ENCODE measurements at regions not wholly inside any gene's neighbourhood (a gene's known extent, or its start where the extent isn't known, plus 50 kb on each side); places are given as distances from the start of the nearest gene placed in this dataset.
"Not testable (repeated sequence)": the region's sequence is repeated elsewhere in the genome, so short reads cannot be mapped to it uniquely, and the experiment has no call there.

DNA sequence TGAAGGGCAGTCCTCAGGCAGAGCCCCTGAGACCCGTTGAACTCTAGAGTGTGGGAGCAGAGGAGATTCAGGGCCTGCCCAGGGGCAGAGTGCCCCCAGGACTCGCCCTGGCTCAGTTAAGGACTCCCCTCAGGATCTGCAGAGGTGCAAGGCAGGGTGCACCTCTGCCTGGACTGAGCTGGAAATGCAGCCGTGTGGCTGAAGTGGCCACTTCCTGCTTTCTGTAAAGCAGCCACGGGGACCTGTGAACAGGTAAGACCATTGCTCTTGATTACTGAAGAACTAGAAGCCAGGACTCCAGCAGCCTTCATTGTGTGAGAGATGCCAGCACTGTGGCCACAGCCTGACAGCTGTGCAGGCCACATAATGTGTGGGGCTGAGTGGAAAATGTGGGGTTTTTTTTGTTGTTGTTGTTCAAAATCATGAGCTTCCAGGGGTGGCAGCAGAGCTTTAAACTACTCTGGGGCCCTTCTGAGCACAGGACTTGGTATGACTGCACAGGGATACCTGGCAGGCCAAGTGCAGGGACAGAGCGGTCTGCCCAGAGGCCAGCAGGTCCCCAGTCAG is 339.8 kb downstream of the CACNA1B start:
- H3K4me3 Mint-ChIP-seq (ENCODE audit: unreplicated experiment); BruUV-seq (replicated peaks); H3K4me3 ChIP-seq (ENCODE audit: low read depth, low read length); H3K9me3 ChIP-seq; intact Hi-C loops (cut with micrococcal nuclease; ENCODE audit: unreplicated experiment); H3K27me3 ChIP-seq (replicated peaks; ENCODE audit: control insufficient read depth, insufficient read depth, low read length); H3K27me3 Mint-ChIP-seq (ENCODE audit: insufficient read depth, unreplicated experiment); H3K36me3 Mint-ChIP-seq (ENCODE audit: insufficient read depth, unreplicated experiment); CTCF ChIA-PET; H3K36me3 ChIP-seq (ENCODE audit: control insufficient read depth, insufficient read depth, low read length); H3K27ac Mint-ChIP-seq (ENCODE audit: unreplicated experiment); H3K9me3 Mint-ChIP-seq (ENCODE audit: unreplicated experiment); H3K4me1 ChIP-seq; DNase-seq; H3K4me1 Mint-ChIP-seq (ENCODE audit: low read depth, unreplicated experiment); POLR2A ChIA-PET: not testable (repeated sequence)

DNA sequence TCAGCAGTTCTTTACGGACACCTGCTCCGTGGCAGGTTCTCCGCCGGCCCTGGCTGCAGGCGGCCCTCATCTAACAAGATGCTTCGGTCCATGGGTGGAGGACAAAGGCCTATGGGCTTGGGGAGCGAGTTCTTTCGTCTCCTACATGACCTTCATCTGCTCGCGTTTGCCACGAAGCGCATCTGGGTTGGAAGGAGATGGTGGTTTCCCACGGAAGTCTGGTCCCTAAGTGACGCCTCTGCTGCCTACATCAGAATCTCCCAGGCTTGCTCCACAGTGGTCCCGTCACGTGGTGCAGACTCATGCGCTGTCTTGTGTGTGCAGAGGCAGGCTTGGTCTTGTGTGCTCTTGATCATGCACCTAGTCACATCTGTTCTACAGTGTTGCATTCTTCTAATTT is 341.7 kb downstream of the CACNA1B start:
- H3K9me3 Mint-ChIP-seq (ENCODE audit: unreplicated experiment); H3K36me3 Mint-ChIP-seq (ENCODE audit: insufficient read depth, unreplicated experiment); BruUV-seq (replicated peaks); H3K27me3 ChIP-seq (replicated peaks; ENCODE audit: control insufficient read depth, insufficient read depth, low read length); H3K27ac Mint-ChIP-seq (ENCODE audit: unreplicated experiment); H3K4me1 ChIP-seq; H3K27me3 Mint-ChIP-seq (ENCODE audit: insufficient read depth, unreplicated experiment); H3K4me3 ChIP-seq (ENCODE audit: low read depth, low read length); H3K36me3 ChIP-seq (ENCODE audit: control insufficient read depth, insufficient read depth, low read length); intact Hi-C loops (cut with micrococcal nuclease; ENCODE audit: unreplicated experiment); H3K4me1 Mint-ChIP-seq (ENCODE audit: low read depth, unreplicated experiment); CTCF ChIA-PET; H3K4me3 Mint-ChIP-seq (ENCODE audit: unreplicated experiment); POLR2A ChIA-PET; H3K9me3 ChIP-seq; DNase-seq: not testable (repeated sequence)

DNA sequence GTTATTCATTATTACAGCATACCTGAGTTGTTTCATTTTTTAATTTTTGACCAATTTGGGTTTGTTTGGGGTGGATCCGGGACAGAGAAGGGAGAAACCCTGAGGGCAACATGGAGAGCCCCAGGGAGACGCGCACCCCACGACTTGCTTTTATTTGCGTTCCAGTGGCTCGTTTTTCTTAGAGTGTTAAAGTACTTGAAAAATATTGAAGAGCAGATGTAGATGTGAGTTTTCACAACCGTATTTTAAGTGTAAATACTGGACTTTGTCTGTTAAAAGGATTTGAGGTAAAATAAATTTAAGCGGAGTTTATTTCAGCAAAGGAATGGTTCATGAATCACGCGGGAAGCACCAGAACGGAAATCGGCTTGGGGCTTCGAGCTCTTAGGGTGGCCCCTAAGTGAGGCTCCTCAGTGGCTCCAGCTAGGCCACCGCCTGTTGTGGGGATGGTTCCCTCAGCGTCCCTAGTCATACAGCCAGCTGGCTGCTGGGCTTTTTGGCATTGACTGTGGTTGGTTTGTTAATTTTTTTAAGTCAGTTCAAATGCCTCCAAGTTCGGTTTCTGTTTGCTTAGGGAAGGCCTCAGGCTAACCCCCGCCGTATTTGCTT is 344.0 kb downstream of the CACNA1B start:
- not testable (repeated sequence) for H3K27ac Mint-ChIP-seq (ENCODE audit: unreplicated experiment); H3K27me3 ChIP-seq (replicated peaks; ENCODE audit: control insufficient read depth, insufficient read depth, low read length)

DNA sequence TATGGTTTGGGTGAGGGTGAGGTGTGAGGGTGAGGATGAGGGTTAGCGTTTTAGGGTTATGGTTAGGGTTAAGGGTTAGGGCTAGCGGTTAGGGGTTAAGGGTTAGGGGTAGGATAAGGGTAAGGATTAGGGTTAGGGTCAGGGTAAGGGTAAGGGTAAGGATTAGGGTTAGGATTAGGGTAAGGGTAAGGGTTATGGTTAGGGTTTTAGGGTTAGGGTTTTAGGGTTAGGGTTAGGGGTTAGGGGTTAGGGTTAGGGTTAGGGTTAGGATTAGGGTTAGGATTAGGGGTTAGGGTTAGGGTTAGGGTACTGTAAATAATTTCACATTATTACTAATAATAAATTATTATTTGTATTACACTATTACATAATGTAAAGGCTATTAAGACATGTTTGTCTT is 359.5 kb downstream of the CACNA1B start:
- POLR2A ChIA-PET; H3K9me3 Mint-ChIP-seq (ENCODE audit: unreplicated experiment); H3K36me3 ChIP-seq (ENCODE audit: control insufficient read depth, insufficient read depth, low read length); intact Hi-C loops (cut with micrococcal nuclease; ENCODE audit: unreplicated experiment); H3K9me3 ChIP-seq; H3K27me3 ChIP-seq (replicated peaks; ENCODE audit: control insufficient read depth, insufficient read depth, low read length); BruUV-seq (replicated peaks); H3K4me1 ChIP-seq; H3K4me1 Mint-ChIP-seq (ENCODE audit: low read depth, unreplicated experiment); H3K36me3 Mint-ChIP-seq (ENCODE audit: insufficient read depth, unreplicated experiment); DNase-seq; H3K27me3 Mint-ChIP-seq (ENCODE audit: insufficient read depth, unreplicated experiment); H3K4me3 Mint-ChIP-seq (ENCODE audit: unreplicated experiment); H3K27ac Mint-ChIP-seq (ENCODE audit: unreplicated experiment); H3K4me3 ChIP-seq (ENCODE audit: low read depth, low read length); CTCF ChIA-PET: not testable (repeated sequence)

More for the DNA sequence above, 344.0 kb downstream of the CACNA1B start:
- CTCF ChIA-PET; POLR2A ChIA-PET; H3K36me3 ChIP-seq (ENCODE audit: control insufficient read depth, insufficient read depth, low read length); H3K9me3 Mint-ChIP-seq (ENCODE audit: unreplicated experiment); DNase-seq; H3K4me3 Mint-ChIP-seq (ENCODE audit: unreplicated experiment); H3K4me3 ChIP-seq (ENCODE audit: low read depth, low read length); H3K27me3 Mint-ChIP-seq (ENCODE audit: insufficient read depth, unreplicated experiment); H3K36me3 Mint-ChIP-seq (ENCODE audit: insufficient read depth, unreplicated experiment); H3K4me1 ChIP-seq; H3K9me3 ChIP-seq; BruUV-seq (replicated peaks); intact Hi-C loops (cut with micrococcal nuclease; ENCODE audit: unreplicated experiment); H3K4me1 Mint-ChIP-seq (ENCODE audit: low read depth, unreplicated experiment): not testable (repeated sequence)

DNA sequence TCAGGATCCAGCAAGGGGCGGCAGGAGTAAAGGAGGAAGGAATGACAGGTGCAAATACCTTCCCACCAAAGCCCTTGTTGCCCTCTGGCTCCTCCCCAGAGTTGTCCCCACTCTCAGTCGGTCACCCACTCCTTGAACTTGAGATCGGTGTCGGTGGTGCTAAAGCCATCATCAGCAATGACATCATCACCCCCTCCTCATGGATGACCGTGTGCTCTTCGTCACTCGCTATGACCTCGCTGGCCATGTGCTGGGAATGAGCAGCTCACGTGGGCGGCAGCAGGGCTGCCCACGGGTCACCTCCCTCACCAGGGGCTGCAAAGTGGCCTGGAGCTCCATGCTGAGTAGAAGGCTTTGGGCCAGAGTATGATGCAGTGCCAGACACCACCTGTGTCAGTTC is 405.3 kb downstream of the CACNA1B start:
- H3K4me1 ChIP-seq; H3K9me3 ChIP-seq; CTCF ChIA-PET; H3K27me3 Mint-ChIP-seq (ENCODE audit: insufficient read depth, unreplicated experiment); intact Hi-C loops (cut with micrococcal nuclease; ENCODE audit: unreplicated experiment); H3K27me3 ChIP-seq (replicated peaks; ENCODE audit: control insufficient read depth, insufficient read depth, low read length); H3K36me3 ChIP-seq (ENCODE audit: control insufficient read depth, insufficient read depth, low read length); H3K36me3 Mint-ChIP-seq (ENCODE audit: insufficient read depth, unreplicated experiment); POLR2A ChIA-PET; H3K4me1 Mint-ChIP-seq (ENCODE audit: low read depth, unreplicated experiment); H3K4me3 ChIP-seq (ENCODE audit: low read depth, low read length); H3K9me3 Mint-ChIP-seq (ENCODE audit: unreplicated experiment); H3K4me3 Mint-ChIP-seq (ENCODE audit: unreplicated experiment); BruUV-seq (replicated peaks); H3K27ac Mint-ChIP-seq (ENCODE audit: unreplicated experiment); DNase-seq: not testable (repeated sequence)
